Chondrocyte (in vitro differentiated cells): ENCODE measurements at regions not wholly inside any gene's neighbourhood (a gene's known extent, or its start where the extent isn't known, plus 50 kb on each side); places are given as distances from the start of the nearest gene placed in this dataset.
A peak's percentile ranks its signal among the peaks of the same experiment; 100 is the strongest.
"Not testable (repeated sequence)": the region's sequence is repeated elsewhere in the genome, so short reads cannot be mapped to it uniquely, and the experiment has no call there.

Experiments used
- DNase-seq: peaks from one replicate; pipeline ENCODE4 v3.0.0; 2021; ENCODE audit warnings: mixed read lengths, low spot score
- H3K27ac Mint-ChIP-seq: one replicate; pipeline ENCODE4 v1.8.0; 2021; ENCODE audit warnings: mild to moderate bottlenecking, moderate library complexity, mixed read lengths; ENCODE audit not compliant: unreplicated experiment
- H3K27me3 Mint-ChIP-seq: 2 replicates; pipeline ENCODE4 v1.8.0; 2021; ENCODE audit warnings: low read depth, mixed read lengths
- H3K36me3 Mint-ChIP-seq: 2 replicates; pipeline ENCODE4 v1.8.0; 2021; ENCODE audit warnings: low read depth, mixed read lengths
- H3K4me1 Mint-ChIP-seq: 2 replicates; pipeline ENCODE4 v1.8.0; 2021; ENCODE audit warnings: low read depth, mild to moderate bottlenecking, mixed read lengths
- H3K4me3 Mint-ChIP-seq: one replicate; pipeline ENCODE4 v1.8.0; 2021; ENCODE audit warnings: mild to moderate bottlenecking, moderate library complexity, mixed read lengths; ENCODE audit not compliant: unreplicated experiment
- H3K9me3 Mint-ChIP-seq: 2 replicates; pipeline ENCODE4 v1.8.0; 2021; ENCODE audit warnings: low read depth, mixed read lengths
- CTCF ChIP-seq: fragments of 200-600 bp; sonication (generic); IDR thresholded peaks from 2 replicates; pipeline ENCODE4 v1.5.0; 2021; ENCODE audit warnings: antibody characterized with exemption, mild to moderate bottlenecking, moderate library complexity

- TF ChIP-seq CTCF = no peak
- Mint-ChIP-seq H3K9me3 (peaks cover 8% of the 10 kb centered on the region), H3K27me3 (peaks cover 2% of the 10 kb centered on the region), H3K4me1 (no peaks in the 10 kb centered on the region), H3K4me3 (no peak overlapping the region), H3K27ac (no peak overlapping the region), H3K36me3 (no peaks in the 10 kb centered on the region)
- no peak for DNase-seq
Observed at GRCh38 chr3:135655328-135655727, 310.2 kb upstream of the PPP2R3A start.

- DNase-seq, H3K27me3 Mint-ChIP-seq, H3K36me3 Mint-ChIP-seq, H3K9me3 Mint-ChIP-seq, H3K4me1 Mint-ChIP-seq, H3K27ac Mint-ChIP-seq: not testable (repeated sequence)
- H3K4me3 Mint-ChIP-seq = peak overlapping the region; percentile 46
Observed at GRCh38 chr3:135658451-135658850, 307.1 kb upstream of the PPP2R3A start.

- Mint-ChIP-seq H3K4me1 (no peaks in the 10 kb centered on the region), H3K36me3 (no peaks in the 10 kb centered on the region), H3K4me3 (no peak overlapping the region), H3K27me3 (no peaks in the 10 kb centered on the region), H3K27ac (no peak overlapping the region), H3K9me3 (peaks cover 22% of the 10 kb centered on the region)
- no peak for TF ChIP-seq CTCF
- DNase-seq = no peak
Observed at GRCh38 chr3:135667061-135667460, 298.5 kb upstream of the PPP2R3A start.

- TF ChIP-seq CTCF = no peak
- H3K4me1 Mint-ChIP-seq = no peaks in the 10 kb centered on the region
- H3K36me3 Mint-ChIP-seq = no peaks in the 10 kb centered on the region
- peaks cover 8% of the 10 kb centered on the region for H3K9me3 Mint-ChIP-seq
- no peaks in the 10 kb centered on the region for H3K27me3 Mint-ChIP-seq
- no peak overlapping the region for H3K27ac Mint-ChIP-seq
- no peak overlapping the region for H3K4me3 Mint-ChIP-seq
- DNase-seq = no peak
Observed at GRCh38 chr3:135674508-135674907, 291.0 kb upstream of the PPP2R3A start.

- H3K4me1 Mint-ChIP-seq = no peaks in the 10 kb centered on the region
Observed at GRCh38 chr3:135678386-135678785, 287.1 kb upstream of the PPP2R3A start.

More at GRCh38 chr3:135678386-135678785, 287.1 kb upstream of the PPP2R3A start:
- TF ChIP-seq CTCF = no peak
- Mint-ChIP-seq H3K4me3 (no peak overlapping the region), H3K36me3 (no peaks in the 10 kb centered on the region), H3K27ac (no peak overlapping the region), H3K27me3 (peaks cover 1% of the 10 kb centered on the region), H3K9me3 (peaks cover 31% of the 10 kb centered on the region)
- no peak for DNase-seq
